Fibroblast of lung (primary cell): ENCODE measurements at regions not wholly inside any gene's neighbourhood (a gene's known extent, or its start where the extent isn't known, plus 50 kb on each side); places are given as distances from the start of the nearest gene placed in this dataset.

Experiments
- EZH2 ChIP-seq: IDR thresholded peaks from 2 replicates; pipeline ENCODE4 v1.5.1; 2012; ENCODE audit warnings: low read length, control low read depth, mild to moderate bottlenecking; ENCODE audit errors: missing control alignments
- TF ChIP-seq, protein P1 (sequence below), 2 donors: IDR thresholded peaks in 1 of 2; conservative IDR thresholded peaks in 1 of 2; 1 replicate in 1 of 2; 2 replicates in 1 of 2; pipeline ENCODE4 v1.5.1; 2011 to 2012; ENCODE audit warnings: low read length in 2 of 2, control low read depth in 1 of 2, inconsistent platforms in 1 of 2, low read depth in 1 of 2, mild to moderate bottlenecking in 1 of 2

DNA sequence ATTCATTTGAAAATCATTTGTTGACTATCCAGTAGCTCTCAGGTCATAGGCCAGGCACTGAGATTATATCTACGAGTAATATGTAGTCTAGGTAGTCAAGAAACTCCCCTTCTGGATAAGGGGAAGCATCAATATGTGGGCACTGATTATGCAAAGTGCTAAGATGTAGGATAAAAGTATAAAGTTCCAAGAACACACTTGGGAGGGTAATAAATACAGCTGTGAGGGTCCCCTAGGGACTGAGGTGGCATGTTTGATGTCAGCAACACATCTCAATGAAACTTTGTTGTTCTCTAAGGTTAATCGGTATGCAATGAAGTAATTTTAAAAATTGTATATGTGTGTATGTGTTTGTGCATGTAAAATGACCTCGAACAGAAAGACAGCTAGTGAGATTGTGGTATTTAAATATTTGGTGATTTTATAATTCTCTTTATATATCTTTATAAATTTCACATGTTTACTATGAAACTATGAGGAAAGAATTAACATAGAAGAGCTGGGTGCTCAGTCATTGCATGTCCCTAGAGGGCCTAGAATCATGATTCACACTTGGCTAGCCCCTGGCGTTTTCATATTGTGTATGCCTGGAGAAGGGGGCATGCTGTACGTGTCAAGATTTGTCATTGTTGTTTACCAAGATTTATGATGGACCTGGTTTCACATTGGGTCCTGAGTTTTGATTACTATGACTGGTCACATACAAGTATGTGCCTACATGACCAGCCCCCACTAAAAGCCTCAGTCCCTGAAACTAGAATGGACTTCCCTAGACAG lies 140.1 kb upstream of the DUSP10 start:
- TF ChIP-seq EZH2 = no peak
- TF ChIP-seq, protein P1, sequence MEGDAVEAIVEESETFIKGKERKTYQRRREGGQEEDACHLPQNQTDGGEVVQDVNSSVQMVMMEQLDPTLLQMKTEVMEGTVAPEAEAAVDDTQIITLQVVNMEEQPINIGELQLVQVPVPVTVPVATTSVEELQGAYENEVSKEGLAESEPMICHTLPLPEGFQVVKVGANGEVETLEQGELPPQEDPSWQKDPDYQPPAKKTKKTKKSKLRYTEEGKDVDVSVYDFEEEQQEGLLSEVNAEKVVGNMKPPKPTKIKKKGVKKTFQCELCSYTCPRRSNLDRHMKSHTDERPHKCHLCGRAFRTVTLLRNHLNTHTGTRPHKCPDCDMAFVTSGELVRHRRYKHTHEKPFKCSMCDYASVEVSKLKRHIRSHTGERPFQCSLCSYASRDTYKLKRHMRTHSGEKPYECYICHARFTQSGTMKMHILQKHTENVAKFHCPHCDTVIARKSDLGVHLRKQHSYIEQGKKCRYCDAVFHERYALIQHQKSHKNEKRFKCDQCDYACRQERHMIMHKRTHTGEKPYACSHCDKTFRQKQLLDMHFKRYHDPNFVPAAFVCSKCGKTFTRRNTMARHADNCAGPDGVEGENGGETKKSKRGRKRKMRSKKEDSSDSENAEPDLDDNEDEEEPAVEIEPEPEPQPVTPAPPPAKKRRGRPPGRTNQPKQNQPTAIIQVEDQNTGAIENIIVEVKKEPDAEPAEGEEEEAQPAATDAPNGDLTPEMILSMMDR (conservative IDR thresholded peaks at IDR 0.05 in 1 of 2, IDR thresholded peaks at IDR 0.05 in 1 of 2; ENCODE audit: low read depth in 1 of 2, low read length in 2 of 2) = no peak
